GOT3 (cell line): ENCODE measurements at regions not wholly inside any gene's neighbourhood (a gene's known extent, or its start where the extent isn't known, plus 50 kb on each side); places are given as distances from the start of the nearest gene placed in this dataset.

Experiments
- DNase-seq: peaks from one replicate; lab custom pipeline; 2025; ENCODE audit warnings: mixed read lengths; lab: John Stamatoyannopoulos, UW

DNA sequence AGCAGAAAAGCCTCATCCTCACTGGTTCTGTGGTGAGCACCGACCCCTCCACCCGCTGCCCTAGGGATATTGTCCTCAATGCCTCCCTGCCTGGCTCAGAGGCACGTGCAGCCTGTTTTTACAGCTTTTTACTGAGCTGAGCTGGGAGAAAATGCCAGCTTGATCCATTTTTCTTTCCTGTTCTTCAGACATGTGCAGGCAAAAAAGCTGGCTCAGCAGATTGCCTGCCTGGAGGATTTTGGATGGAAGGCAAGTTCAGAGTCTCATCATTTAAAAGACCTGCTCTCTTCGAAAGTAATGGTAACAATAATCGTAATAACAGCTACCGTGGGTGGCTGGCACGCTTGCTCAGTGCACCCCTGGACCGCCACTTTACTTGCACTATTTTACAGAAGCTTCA, 135.0 kb upstream of the SMIM23 start:
- no peak for DNase-seq

DNA sequence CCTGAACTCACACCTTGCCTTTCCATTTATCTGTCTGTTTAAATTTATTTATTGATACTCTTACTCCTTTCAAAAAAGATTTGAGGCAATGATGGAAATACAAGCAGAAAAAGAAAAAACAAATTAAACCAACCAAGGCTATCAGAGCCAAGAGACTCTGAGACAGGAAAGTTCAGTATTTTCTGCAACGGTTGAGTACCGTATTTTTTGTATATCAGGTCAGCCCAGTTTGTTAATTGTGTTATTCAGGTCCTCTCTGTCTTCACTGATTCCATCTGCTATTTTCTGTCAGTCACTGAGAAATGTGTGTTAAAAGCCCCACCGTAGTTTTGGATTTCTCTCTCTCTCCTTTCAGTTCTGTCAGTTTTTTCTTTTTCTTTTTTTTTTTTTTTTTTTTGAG, 134.5 kb upstream of the SMIM23 start:
- no peak for DNase-seq

DNA sequence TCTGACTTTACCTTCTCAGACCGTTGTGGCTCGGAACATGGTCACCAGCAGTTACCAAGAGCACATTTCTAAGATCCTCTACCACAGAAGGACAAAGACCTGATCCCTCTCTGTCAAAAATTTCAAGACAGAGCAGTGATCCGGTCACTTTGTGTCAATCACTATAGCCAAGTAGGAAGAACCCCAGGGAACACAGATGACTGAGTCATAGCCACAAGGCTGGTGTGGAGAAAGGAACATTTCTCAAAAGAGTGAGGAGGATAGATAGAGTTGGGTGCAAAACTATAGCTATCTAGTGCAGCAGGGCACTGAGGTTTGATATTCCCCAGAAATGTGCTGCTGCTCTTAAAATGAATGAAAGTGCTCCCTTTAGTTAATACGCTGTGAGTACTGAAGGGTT, 130.7 kb upstream of the SMIM23 start:
- DNase-seq, result no peak

DNA sequence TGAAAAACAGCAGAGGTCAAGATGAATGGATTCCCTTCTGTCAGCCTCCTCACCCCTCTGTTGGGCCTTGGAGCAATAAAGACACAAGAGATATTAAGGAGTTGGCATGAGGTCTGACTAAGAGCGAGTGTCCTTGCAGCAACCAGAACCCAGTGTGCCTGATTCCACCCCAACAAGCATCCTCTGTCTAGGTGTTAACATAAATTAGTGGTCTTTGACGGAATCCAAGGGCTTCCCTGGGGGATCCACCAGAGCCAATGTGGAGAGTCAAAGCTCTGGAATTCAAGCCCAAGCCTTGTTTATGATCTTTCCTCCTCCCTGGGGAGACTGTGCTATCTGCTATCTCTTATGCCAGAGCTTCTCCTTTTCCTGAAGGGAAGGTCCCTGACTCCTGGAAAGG, 128.1 kb upstream of the SMIM23 start:
- no peak for DNase-seq

DNA sequence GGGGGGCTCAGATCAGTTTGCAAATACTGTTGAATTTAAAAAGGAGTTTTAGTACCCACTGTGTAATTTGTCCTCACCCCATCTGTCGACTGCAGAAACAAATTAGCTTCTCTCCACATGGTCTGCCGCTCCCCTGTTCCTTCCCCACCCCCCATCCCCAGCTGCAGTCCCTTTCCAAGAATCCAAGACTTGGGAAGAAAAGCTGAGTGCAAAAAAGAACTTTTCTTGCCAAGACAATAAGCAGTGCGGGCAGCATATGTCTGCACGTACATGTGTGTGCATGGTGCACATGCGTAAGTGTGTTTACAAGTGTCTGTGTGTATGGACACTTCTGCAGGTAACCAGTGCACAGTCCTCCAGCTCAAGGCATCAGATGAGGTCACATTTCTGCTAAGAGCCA, 125.7 kb upstream of the SMIM23 start:
- no peak for DNase-seq

DNA sequence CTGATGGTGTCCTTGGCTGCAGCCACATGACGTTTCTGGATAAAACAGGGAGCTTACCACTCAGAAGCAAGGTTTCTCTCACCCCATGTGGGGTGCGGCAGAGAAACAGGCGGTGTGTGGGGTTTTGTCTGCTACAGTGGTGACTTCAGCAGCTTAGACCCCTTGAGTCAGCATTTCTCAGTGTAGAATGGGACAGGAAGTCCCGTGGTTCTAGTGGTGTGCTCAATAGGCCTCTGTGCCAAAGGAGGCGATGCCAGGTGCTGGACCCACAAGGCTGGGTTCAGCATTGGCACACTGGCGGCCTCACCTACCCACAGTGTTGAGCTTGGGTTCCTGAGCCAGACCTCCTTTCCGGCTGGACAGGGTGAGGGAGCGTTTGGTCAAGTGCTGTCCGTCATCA, 125.2 kb upstream of the SMIM23 start:
- no peak for DNase-seq

DNA sequence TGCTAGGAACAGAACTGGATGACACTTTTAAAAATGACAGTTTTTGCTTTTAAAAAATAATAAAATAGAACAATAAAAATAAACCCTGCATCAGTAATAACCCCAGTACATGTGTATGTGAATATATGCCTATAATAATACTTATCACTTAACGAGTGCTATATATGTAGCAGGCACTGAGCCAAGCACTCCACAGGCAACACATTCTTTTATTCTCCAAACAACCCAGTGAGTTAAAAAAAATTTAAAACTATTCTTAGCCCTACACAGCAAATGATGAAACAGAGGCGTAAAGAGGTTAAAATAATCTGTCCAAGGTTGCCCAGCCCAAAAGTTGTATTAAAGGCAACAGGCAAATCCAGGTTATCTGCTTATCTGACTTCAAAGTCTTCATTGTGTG, 124.5 kb upstream of the SMIM23 start:
- DNase-seq, result no peak

DNA sequence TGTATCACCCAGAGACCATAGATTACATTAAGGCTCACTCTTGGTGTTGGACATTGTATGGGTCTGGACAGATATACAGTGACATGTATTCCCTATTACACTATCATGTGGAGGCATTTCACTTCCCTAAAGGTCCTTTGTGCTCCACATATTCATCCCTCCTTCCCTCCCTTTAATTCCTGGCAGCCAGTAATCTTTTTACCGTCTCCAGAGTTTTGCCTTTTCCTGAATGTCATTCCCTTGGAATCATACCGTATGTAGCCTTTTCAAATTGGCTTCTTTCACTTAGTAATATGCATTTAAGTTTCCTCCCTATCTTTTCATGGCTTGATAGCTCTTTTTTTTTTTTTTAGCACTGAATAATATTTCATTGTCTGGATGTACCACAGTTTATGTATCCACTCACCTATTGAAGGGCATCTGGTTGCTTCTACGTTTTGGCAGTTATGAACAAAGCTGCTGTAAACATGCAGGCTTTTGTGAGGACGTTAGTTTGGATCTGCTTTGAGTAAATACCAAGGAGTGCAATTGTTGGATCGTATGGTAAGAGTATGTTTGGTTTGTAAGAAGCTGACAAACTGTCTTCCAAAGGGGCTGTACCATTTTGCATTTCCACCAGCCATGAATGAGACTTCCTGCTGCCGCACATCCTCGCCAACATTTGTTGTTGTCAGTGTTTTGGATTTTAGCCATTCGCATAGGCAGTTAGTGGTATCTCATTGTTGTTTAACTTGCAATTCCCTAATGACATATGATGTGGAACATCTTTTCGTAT, 122.1 kb upstream of the SMIM23 start:
- no peak for DNase-seq

DNA sequence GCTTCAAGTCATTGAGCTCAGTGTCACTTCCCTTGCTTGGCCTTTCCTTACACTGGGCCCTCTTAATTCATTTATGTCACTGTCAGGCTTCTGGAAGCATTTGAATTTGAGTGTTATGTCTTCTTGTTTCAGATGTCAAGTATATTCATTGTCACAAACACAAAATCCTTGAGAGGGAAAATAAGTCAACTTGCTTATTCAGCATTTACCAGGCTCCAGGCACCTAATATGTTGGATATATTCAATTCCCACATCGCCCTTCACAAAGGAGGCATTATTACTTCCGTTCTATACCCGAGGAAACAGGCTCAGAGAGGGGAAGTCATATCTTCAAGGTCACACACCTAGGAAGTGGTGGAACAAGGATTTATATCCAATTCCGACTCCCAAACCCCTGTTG, 121.1 kb upstream of the SMIM23 start:
- no peak for DNase-seq

DNA sequence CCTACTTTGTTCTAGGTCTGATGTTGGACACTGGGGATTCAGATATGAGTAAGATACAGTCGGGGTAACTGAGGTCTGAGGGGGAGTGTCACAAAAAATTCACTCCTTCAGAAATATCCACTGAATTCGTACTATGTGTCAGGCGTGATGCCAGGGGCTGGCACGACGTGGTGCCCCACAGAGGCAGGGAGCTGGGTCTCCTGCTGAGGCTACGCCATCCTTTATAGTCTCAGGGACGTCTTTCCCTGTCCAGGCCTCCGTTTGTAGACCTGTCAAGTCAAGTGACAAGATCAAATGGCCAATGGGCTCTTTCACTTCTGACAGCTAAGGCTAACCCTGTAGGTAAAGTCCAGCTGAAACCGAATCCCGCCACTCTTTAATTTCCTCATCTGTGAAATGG, 118.8 kb upstream of the SMIM23 start:
- DNase-seq, result no peak

DNA sequence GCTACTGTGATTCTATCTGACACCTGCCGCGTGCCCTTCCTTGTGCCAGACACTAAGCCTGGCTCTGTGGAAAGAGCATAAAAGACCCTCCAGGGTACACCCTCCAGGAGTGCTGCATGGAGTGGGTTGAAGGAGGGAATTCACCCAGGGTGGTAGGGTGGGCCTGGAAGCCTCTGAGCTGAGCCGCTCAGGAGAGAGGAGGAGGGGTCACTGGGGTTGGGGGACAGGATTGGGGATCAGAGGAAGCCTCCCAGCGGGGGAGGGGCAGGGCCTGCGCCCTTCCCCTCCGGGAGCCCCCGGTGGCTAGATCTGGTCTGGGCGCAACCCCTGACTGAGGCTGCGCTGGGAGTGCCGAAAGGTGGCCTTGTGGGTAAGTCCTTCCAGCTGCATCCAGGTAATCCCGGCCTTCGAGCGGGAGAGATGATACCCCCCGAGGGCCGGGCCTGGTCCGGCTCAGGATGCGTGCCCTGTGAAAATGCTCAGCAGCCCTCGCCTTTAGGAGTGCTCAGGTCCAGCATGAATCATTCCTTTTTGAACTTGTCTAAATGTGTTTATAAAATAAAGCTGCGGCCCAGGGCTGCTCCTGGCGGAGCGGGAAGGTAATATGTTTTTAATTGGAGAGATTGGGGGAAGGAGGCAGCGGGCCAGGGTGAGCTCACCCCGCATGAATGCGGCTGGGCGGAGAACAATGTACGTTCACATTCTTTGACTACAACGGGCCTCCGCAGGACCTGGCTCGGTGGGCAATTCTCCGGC, 118.1 kb upstream of the SMIM23 start:
- no peak for DNase-seq

DNA sequence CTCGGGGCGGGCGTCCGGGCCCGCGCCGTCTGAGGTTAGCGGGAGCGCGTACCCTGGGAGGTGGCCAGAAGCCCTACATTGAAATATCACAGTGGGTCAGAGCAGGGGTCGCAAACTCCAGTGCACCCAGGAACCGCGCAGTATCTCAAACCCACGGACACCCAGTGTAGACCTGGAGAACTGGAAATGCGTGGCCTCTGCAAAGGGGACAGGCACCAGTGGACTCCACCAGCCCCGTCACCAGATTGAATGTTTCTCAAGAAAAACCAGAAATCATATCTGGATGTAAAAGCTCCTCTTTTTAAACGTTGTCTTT, 117.6 kb upstream of the SMIM23 start:
- DNase-seq, result no peak

DNA sequence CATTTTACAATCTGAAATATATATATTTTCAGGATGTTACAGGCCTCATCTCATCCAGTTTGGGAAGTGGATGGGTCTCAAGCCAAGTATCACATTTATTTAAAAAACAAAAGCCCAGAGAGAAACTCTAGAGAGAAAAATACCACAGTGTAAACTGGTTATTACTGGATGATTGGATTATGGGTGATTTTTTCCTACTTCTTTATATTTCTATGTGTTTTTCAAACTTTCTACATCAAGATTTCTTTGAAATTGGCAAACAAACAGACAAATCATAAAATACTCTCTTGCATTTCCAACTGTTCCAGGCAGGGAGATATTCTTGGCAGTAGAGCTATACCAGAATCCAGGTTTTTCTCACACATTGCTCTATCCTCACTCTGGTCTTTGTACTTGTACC, 116.0 kb upstream of the SMIM23 start:
- DNase-seq, result no peak

DNA sequence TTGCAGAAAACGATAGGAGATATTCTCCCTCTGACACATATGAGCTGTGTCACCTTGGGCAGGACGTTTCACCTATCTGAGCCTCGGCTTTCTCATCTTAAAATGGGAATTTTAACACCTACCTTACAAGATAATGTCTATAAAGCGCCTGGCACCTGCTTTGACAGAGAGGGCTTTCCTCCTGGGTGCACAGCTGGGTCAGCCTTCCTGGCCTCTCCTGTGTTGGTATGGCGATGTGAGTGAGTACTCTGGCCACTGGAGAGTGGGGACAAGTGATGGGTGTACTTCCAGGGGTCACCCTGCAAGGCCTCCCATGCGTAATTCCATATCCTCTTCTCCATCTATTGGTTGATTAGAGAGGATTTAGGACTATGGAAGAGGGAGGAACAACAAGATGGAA, 113.1 kb upstream of the SMIM23 start:
- no peak for DNase-seq

DNA sequence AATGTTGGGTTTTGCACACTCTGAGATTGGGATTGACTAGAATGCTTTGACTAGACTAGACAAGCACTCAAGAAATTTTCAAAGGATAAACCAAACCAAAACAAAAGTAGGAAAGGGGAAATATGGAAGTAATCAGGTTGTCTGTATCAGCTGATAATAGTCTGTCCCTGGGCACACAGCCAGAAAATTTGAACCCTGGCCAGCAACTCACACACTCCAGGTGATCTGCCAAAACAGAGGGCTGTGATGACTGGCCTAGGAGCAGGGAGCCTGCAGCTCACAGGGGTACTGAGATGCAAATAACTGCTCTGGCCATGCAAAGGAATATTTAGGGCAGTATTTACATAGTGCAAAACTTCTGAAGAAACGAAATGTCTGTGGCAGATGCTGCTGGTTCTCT, 112.3 kb upstream of the SMIM23 start:
- no peak for DNase-seq

DNA sequence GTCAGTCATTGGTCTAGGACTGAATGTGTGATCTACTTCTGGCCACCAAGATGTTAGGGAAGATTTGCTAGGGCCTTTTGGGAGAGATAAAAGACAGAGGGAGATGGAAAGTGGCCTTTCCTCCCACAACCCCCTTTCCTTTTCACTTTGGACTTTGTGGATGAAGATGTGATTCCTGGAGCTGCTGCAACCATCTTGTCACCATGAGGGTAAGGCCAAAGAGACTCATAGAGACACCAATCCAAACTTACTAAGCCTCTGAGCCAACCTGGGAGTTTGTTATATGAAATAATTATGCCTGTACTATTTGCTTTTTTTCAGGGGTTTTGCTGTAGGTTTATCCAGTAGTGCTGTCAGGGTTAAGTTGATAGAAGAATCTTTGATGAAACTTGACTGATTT, 111.8 kb upstream of the SMIM23 start:
- DNase-seq, result no peak

DNA sequence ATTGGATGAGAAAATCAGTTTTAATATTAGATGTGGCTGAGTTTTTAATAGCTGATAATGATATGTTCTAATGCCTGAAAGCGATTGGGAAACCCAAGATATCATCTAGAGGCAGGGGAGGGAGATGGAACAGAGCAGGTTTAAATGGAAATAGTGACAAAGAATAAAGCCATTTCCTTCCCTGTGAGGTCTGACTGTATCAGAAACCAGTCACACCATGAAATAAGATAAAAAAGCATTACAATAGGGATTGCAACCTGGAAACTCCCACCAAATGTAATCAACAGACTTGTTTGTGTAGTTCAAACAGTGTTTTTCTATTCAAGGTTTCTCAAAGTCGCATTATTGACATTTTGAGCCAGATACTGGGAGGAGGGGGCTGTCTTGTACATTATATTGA, 110.1 kb upstream of the SMIM23 start:
- DNase-seq, result no peak

DNA sequence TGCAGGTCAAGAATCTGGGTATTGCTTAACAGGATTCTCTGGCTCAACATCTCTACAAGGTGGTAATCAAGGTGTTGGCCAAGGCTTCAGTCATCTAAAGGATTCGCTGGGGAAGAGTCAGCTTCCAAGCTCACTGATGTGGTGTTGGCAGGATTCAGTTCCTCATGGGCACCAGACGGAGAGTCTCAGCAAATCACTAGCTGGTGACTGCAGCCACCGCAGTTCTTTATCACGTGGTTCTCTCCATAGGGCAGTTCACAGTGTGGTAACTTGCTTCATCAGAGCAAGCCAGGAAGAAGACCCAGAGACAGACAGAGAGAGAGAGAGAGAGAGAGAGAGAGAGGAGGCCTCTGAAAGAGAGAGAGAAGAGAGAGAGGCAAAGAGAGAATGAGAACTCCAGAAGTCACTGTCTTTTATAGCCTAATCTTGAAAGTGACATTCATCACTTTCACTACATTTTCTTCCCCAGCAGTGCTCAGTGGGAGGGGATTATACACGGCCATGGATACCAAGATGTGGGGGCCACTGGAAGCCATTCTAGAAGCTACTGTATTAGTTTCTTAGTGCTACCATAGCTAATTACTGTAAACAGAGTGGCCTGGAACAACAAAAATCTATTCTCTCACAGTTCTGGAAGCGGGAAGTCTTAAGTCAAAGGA, 109.2 kb upstream of the SMIM23 start:
- DNase-seq, result no peak

DNA sequence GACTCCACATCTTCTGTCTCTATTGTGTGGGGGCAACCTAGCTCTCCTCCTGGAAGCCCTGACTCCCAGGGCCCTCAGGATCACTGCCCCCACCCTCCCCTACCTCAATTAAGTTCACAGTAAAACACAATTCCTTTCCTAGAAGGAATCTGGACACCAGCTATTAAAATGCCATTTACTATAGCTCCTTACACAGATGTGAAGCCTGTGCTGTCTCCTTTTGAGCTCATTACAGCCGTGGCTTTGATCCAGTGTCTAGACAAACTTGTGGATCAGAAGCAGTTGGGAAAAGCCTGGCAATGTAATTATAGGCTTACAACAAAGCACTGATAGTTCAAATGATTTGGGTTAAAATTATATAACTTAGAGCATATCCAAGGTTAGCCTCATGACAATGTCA, 107.0 kb upstream of the SMIM23 start:
- DNase-seq, result no peak

DNA sequence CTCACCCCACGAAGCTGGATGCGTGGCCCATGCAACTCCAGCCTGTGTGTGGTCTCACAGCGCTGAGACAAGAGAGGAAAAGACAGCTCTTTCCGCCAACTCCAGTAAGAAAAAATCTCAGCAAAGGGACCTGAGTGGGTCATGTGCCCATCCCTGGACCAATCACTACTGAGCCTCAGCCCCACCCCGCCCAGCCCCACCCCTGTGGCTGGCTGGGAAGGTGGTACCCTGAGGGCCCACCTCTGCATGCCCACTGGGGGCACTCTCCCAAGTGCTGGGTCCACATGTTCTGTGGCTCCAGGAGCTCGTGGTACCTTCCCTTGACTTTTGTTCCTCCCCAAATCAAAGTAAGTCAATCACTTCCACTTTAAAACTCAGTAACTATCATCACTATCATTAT, 105.1 kb upstream of the SMIM23 start:
- DNase-seq, result no peak

DNA sequence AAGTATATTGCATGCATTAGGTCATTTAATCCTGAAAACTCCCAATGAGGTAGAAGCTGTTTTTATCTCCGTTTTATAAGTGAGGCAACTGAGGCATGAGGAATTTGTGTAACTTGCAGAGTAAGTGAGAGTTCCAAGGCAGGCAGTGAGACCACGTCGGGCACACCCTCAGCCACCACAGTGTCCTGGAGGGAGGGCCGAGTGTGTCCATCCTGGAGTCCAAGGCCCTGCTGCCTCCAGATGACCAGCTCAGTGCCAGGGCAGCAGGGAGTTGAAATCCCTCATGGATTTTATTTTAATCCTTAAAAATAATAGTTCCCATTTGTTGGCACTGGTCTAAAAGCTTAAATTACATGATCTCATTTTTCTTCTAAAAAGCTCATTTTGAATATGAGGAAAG, 104.6 kb upstream of the SMIM23 start:
- no peak for DNase-seq

DNA sequence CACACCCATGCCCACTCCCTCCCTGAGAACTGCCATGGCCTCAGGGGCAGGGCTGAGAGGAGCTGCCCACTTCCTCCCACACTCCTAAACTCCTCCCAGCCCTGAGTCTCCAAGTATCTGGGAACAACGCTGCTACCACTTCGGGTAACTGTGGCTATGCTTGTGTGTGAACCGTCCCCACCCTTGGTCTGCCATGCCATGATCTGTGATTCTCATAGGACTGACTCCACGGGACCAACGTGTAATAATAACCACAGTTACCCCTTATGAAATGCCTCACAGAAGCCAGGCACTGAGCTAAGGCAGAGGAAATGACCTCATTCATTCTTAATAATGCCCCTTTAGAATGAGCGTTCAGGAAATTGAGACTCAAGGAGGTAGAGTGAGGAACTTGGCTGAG, 103.9 kb upstream of the SMIM23 start:
- no peak for DNase-seq

DNA sequence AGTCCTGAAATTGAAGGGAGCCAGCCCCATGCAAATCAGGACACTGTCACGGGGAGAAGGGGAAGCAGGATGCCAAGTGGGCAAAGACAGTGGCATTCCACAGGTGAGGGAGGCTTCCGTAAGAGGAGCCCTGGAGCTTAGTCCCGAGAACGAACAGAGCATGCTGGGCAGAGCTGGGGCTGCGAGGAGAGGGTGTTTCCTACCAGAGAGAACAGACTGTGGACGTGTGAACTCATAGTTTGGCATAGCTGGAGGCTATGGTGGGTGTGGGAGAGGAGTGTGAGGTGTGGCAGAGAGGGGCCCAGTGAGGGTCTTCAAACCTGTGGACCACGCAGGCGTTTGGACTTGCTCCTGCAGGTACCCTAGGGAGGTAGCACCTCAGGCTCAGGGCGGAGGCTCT, 102.8 kb upstream of the SMIM23 start:
- DNase-seq, result no peak

DNA sequence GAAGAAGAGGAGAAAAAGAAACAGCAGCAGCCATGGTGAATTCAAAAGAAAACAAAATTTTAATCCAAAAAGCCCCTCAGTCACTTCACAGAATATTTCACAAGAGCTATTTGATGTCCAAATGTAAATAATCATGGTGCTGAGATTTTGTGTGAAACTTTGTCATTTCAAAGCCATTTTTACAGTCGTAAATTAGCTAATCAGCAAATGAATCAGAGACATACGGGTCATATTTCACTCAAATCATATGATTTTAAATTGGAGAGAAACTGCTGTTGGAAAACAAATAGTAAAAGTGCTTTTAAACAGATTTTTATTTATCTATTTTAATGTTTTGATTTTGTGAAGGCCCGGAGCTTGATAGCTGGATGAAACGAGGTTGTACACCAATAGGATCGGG, 101.4 kb upstream of the SMIM23 start:
- no peak for DNase-seq
